Trophoblast cell (in vitro differentiated cells and primary cell): ENCODE measurements at regions not wholly inside any gene's neighbourhood (a gene's known extent, or its start where the extent isn't known, plus 50 kb on each side); places are given as distances from the start of the nearest gene placed in this dataset.

Experiments
- DNase-seq, 2 donors: peaks; one replicate each; pipeline ENCODE4 v3.0.0-alpha.2; 2016
- H2AFZ ChIP-seq: 2 replicates; pipeline ENCODE4 v1.6.1; 2013; ENCODE audit warnings: low read length, moderate library complexity, mild to moderate bottlenecking; ENCODE audit not compliant: insufficient read depth, poor library complexity
- H2AK5ac ChIP-seq: 2 replicates; pipeline ENCODE4 v1.6.1; 2013; ENCODE audit warnings: mild to moderate bottlenecking, low read length
- H2BK120ac ChIP-seq: 2 replicates; pipeline ENCODE4 v1.6.1; 2013; ENCODE audit warnings: low read length, mild to moderate bottlenecking, moderate library complexity; ENCODE audit not compliant: insufficient read depth, poor library complexity
- H2BK12ac ChIP-seq: 2 replicates; pipeline ENCODE4 v1.6.1; 2013; ENCODE audit warnings: mild to moderate bottlenecking, low read length, moderate library complexity
- H2BK5ac ChIP-seq: 2 replicates; pipeline ENCODE4 v1.6.1; 2013; ENCODE audit warnings: low read length, low read depth, moderate library complexity, mild to moderate bottlenecking; ENCODE audit not compliant: poor library complexity
- H3K14ac ChIP-seq: 2 replicates; pipeline ENCODE4 v1.6.1; 2013; ENCODE audit warnings: mild to moderate bottlenecking, low read length
- H3K18ac ChIP-seq: 2 replicates; pipeline ENCODE4 v1.6.1; 2013; ENCODE audit warnings: mild to moderate bottlenecking, low read length
- H3K23ac ChIP-seq: 2 replicates; pipeline ENCODE4 v1.6.1; 2013; ENCODE audit warnings: low read length
- H3K27ac ChIP-seq: 2 replicates; pipeline ENCODE4 v1.5.1; 2013; ENCODE audit warnings: low read depth, mild to moderate bottlenecking, inconsistent platforms, low read length, moderate library complexity
- H3K27me3 ChIP-seq: 2 replicates; pipeline ENCODE4 v1.6.1; 2013; ENCODE audit warnings: inconsistent platforms, mild to moderate bottlenecking, low read length, moderate library complexity; ENCODE audit not compliant: insufficient read depth
- H3K36me3 ChIP-seq, 2 experiments: 1 replicate in 1 of 2; 2 replicates in 1 of 2; pipeline ENCODE4 v1.6.1; 2013; ENCODE audit warnings: low read length in 2 of 2, mild to moderate bottlenecking in 2 of 2, moderate library complexity in 1 of 2; ENCODE audit not compliant: insufficient read depth in 2 of 2, control insufficient read depth in 1 of 2
- H3K4ac ChIP-seq: 2 replicates; pipeline ENCODE4 v1.6.1; 2013; ENCODE audit warnings: low read depth, mild to moderate bottlenecking, low read length, moderate library complexity
- H3K4me1 ChIP-seq, 2 experiments: 1 replicate in 1 of 2; 2 replicates in 1 of 2; pipeline ENCODE4 v1.6.1; 2013; ENCODE audit warnings: low read length in 2 of 2, mild to moderate bottlenecking in 2 of 2, moderate library complexity in 1 of 2; ENCODE audit not compliant: insufficient read depth in 2 of 2, control insufficient read depth in 1 of 2
- H3K4me2 ChIP-seq: 2 replicates; pipeline ENCODE4 v1.6.1; 2013; ENCODE audit warnings: inconsistent platforms, mild to moderate bottlenecking, low read length, moderate library complexity
- H3K4me3 ChIP-seq: 2 replicates; pipeline ENCODE4 v1.5.1; 2013; ENCODE audit warnings: mild to moderate bottlenecking, low read depth, low read length, inconsistent platforms
- H3K79me1 ChIP-seq: one replicate; pipeline ENCODE4 v1.6.1; 2013; ENCODE audit warnings: low read length
- H3K79me2 ChIP-seq: 2 replicates; pipeline ENCODE4 v1.6.1; 2013; ENCODE audit warnings: low read length, mild to moderate bottlenecking; ENCODE audit not compliant: control insufficient read depth, insufficient read depth, poor library complexity
- H3K9ac ChIP-seq: 2 replicates; pipeline ENCODE4 v1.6.1; 2013; ENCODE audit warnings: mild to moderate bottlenecking, low read length
- H3K9me3 ChIP-seq: 2 replicates; pipeline ENCODE4 v1.6.1; 2013; ENCODE audit warnings: low read depth, mild to moderate bottlenecking, control low read depth, inconsistent platforms, low read length; ENCODE audit not compliant: insufficient read depth
- H4K12ac ChIP-seq: 2 replicates; pipeline ENCODE4 v1.6.1; 2013; ENCODE audit warnings: low read depth, mild to moderate bottlenecking, low read length, moderate library complexity
- H4K8ac ChIP-seq: 2 replicates; pipeline ENCODE4 v1.6.1; 2013; ENCODE audit warnings: low read depth, mild to moderate bottlenecking, low read length, moderate library complexity
- H4K91ac ChIP-seq: one replicate; pipeline ENCODE4 v1.6.1; 2013; ENCODE audit warnings: low read depth, mild to moderate bottlenecking, low read length, moderate library complexity
- WGBS: extraction: QIAGEN DNeasy Blood & Tissue Kit; methylation state at CpG from one replicate; pipeline ENCODE4 v1.1.7; 2013; ENCODE audit warnings: missing lambda C conversion rate; ENCODE audit not compliant: insufficient read length, insufficient coverage; ENCODE audit errors: extremely low coverage; 5-methylcytosine and 5-hydroxymethylcytosine counted together

- H3K4me3 ChIP-seq, result no peak overlapping the region
- no CpG with 5 or more reads among the region's 5 CpGs for WGBS
Observed at GRCh38 chr16:49121636-49122035, 160.0 kb downstream of the CBLN1 start.

GRCh38 chr16:49120631-49121030 is 161.0 kb downstream of the CBLN1 start:
- Histone ChIP-seq H3K79me1 (no peaks in the 10 kb centered on the region), H3K14ac (no peak overlapping the region), H3K23ac (no peak overlapping the region), H3K36me3 (no peaks in the 10 kb centered on the region), H2AFZ (no peak overlapping the region), H2BK120ac (no peak overlapping the region), H2BK12ac (no peak overlapping the region), H3K18ac (no peak overlapping the region), H3K27me3 (no peaks in the 10 kb centered on the region), H3K79me2 (no peaks in the 10 kb centered on the region), H4K8ac (no peak overlapping the region), H3K4me1 (no peaks in the 10 kb centered on the region), H4K12ac (no peak overlapping the region), H3K27ac (no peak overlapping the region), H3K4me3 (no peak overlapping the region), H4K91ac (no peak overlapping the region), H3K9ac (no peak overlapping the region), H3K4me2 (no peak overlapping the region), H2AK5ac (no peak overlapping the region), H2BK5ac (no peak overlapping the region), H3K9me3 (no peaks in the 10 kb centered on the region), H3K4ac (no peak overlapping the region)
- no peak for DNase-seq
- WGBS, result no CpG with 5 or more reads among the region's 6 CpGs

More at GRCh38 chr16:49121636-49122035, 160.0 kb downstream of the CBLN1 start:
- no peaks in the 10 kb centered on the region for H3K79me2 ChIP-seq
- H2AK5ac ChIP-seq, result no peak overlapping the region
- H3K9ac ChIP-seq, result no peak overlapping the region
- no peak overlapping the region for H2BK120ac ChIP-seq
- no peaks in the 10 kb centered on the region for H3K27me3 ChIP-seq
- H3K9me3 ChIP-seq, result no peaks in the 10 kb centered on the region
- H3K79me1 ChIP-seq, result no peaks in the 10 kb centered on the region
- no peaks in the 10 kb centered on the region for H3K4me1 ChIP-seq
- H3K14ac ChIP-seq, result no peak overlapping the region
- H4K12ac ChIP-seq, result no peak overlapping the region
- no peak overlapping the region for H2BK5ac ChIP-seq
- no peak overlapping the region for H3K27ac ChIP-seq
- DNase-seq, result peak in 1 of 2 donors; percentile 1
- no peak overlapping the region for H3K18ac ChIP-seq
- no peak overlapping the region for H2AFZ ChIP-seq
- no peak overlapping the region for H2BK12ac ChIP-seq
- no peak overlapping the region for H4K8ac ChIP-seq
- no peak overlapping the region for H4K91ac ChIP-seq
- no peaks in the 10 kb centered on the region for H3K36me3 ChIP-seq
- H3K4ac ChIP-seq, result no peak overlapping the region
- no peak overlapping the region for H3K4me2 ChIP-seq
- H3K23ac ChIP-seq, result no peak overlapping the region

- H2AK5ac ChIP-seq, result no peak overlapping the region
- no CpG with 5 or more reads among the region's 7 CpGs for WGBS
- H3K27me3 ChIP-seq, result no peaks in the 10 kb centered on the region
Observed at GRCh38 chr16:49116873-49117272, 164.8 kb downstream of the CBLN1 start.

DNA sequence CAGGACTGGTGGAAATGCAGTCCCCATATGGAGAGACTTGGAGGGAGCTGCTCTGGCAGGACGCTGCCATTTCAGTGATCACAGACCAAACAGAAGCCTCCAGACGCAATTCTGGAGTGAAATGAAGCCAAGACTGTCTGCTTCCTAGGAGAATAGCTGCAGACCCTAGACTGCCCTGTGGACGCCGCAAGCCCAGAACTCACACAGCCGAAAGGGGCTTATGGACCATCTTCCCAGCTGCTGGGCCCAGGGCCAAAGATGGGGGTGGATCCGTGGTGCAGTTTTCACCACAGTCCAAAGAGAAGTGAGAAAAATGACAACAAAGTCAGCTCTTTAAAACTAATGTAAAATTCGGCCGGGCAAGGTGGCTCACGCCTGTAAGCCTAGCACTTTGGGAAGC is 165.7 kb downstream of the CBLN1 start:
- no peak overlapping the region for H4K91ac ChIP-seq
- H2AK5ac ChIP-seq, result no peak overlapping the region
- no peak for DNase-seq
- no CpG with 5 or more reads among the region's 9 CpGs for WGBS
- no peak overlapping the region for H2BK120ac ChIP-seq
- no peaks in the 10 kb centered on the region for H3K4me1 ChIP-seq
- H3K36me3 ChIP-seq, result no peaks in the 10 kb centered on the region
- H3K79me2 ChIP-seq, result no peaks in the 10 kb centered on the region
- H3K4me3 ChIP-seq, result no peak overlapping the region
- H2BK12ac ChIP-seq, result no peak overlapping the region
- H4K12ac ChIP-seq, result no peak overlapping the region
- H3K4ac ChIP-seq, result no peak overlapping the region
- no peak overlapping the region for H3K18ac ChIP-seq
- H3K27me3 ChIP-seq, result no peaks in the 10 kb centered on the region
- H3K27ac ChIP-seq, result no peak overlapping the region
- H3K23ac ChIP-seq, result no peak overlapping the region
- no peaks in the 10 kb centered on the region for H3K79me1 ChIP-seq
- no peaks in the 10 kb centered on the region for H3K9me3 ChIP-seq
- H3K4me2 ChIP-seq, result no peak overlapping the region
- H3K9ac ChIP-seq, result no peak overlapping the region
- no peak overlapping the region for H3K14ac ChIP-seq
- H2AFZ ChIP-seq, result no peak overlapping the region
- H4K8ac ChIP-seq, result no peak overlapping the region
- no peak overlapping the region for H2BK5ac ChIP-seq

More at GRCh38 chr16:49116873-49117272, 164.8 kb downstream of the CBLN1 start:
- H3K4me3 ChIP-seq, result no peak overlapping the region
- H3K79me1 ChIP-seq, result no peaks in the 10 kb centered on the region
- no peak overlapping the region for H4K12ac ChIP-seq
- no peak overlapping the region for H2BK12ac ChIP-seq
- no peak overlapping the region for H2AFZ ChIP-seq
- H3K18ac ChIP-seq, result no peak overlapping the region
- H2BK5ac ChIP-seq, result no peak overlapping the region
- H3K9ac ChIP-seq, result no peak overlapping the region
- H3K9me3 ChIP-seq, result no peaks in the 10 kb centered on the region
- no peak overlapping the region for H2BK120ac ChIP-seq
- H3K4me2 ChIP-seq, result no peak overlapping the region
- H3K14ac ChIP-seq, result no peak overlapping the region
- no peak overlapping the region for H3K4ac ChIP-seq
- H4K91ac ChIP-seq, result no peak overlapping the region
- no peak overlapping the region for H4K8ac ChIP-seq
- no peak overlapping the region for H3K23ac ChIP-seq
- no peak overlapping the region for H3K27ac ChIP-seq
- no peaks in the 10 kb centered on the region for H3K4me1 ChIP-seq
- no peaks in the 10 kb centered on the region for H3K79me2 ChIP-seq
- no peak for DNase-seq
- no peaks in the 10 kb centered on the region for H3K36me3 ChIP-seq
